T follicular helper cell (primary cell): ENCODE measurements at regions not wholly inside any gene's neighbourhood (a gene's known extent, or its start where the extent isn't known, plus 50 kb on each side); places are given as distances from the start of the nearest gene placed in this dataset.
"Not testable (repeated sequence)": the region's sequence is repeated elsewhere in the genome, so short reads cannot be mapped to it uniquely, and the experiment has no call there.

Source experiments
- DNase-seq: peaks from one replicate; pipeline ENCODE4 v3.0.0-alpha.2; 2020; ENCODE audit warnings: low read depth

DNA sequence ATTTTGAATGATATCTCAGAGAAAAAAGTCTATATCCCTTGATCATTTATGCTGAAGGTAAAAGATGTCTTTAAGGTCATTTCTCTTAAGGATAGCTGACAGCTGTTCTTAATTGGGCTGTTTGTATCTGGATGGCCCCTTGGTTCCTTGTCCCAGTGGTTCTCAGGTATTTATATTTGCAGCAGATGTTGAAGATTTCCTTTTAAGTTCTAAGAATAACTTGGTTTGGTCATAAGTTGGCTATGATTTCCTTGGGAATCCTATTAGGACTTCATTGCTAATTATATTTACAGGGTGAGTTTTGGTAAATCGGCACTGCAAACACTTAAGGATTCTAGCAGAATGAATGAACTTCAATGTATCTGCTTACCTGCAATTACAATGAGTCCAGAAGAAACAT, 460.4 kb upstream of the SGO1 start:
- DNase-seq = no peak

GRCh38 chr3:20645340-20645739, 459.3 kb upstream of the SGO1 start:
- DNase-seq = no peak

DNA sequence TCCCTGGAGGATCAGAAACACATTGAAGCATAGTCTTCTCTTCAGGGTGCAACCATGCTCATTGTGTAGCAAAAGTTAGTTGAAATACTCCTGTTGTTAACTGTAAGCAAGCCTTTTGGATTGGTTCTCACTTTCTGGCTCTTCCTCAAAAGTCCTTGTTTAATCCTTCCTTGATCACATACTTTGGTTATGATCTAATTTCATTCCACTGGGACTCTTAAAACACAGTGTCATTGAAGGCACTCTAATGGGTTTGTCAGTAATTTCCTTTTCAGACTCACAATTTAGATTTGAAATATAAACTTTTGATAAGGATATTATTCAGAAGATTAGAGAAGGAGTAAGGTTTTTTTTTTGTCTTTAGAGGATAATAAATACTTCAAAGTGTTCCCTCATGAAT, 451.7 kb upstream of the SGO1 start:
- no peak for DNase-seq

DNA sequence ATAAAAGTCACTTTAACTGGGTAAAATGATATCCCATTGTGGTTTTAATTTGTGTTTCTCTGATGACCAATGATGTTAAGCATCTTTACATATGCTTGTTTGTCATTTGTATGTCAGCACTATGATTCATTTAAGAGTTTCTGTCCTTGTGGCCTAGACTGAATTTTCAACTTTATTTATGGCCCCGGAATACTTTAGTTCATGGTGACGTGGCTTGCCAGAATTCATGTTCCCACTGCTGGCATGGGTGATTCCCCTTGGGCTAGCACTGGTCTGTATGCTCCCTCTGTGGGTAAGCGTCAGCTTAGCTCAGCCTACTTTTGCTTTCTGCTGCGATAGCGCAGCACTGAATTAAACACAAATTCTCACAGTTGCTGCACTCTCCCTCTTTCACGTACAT, 436.3 kb upstream of the SGO1 start:
- DNase-seq = no peak

- DNase-seq = not testable (repeated sequence)
Measured at GRCh38 chr3:20618621-20619020, 432.6 kb upstream of the SGO1 start.

- DNase-seq = not testable (repeated sequence)
Measured at GRCh38 chr3:20618181-20618580, 432.2 kb upstream of the SGO1 start.

DNA sequence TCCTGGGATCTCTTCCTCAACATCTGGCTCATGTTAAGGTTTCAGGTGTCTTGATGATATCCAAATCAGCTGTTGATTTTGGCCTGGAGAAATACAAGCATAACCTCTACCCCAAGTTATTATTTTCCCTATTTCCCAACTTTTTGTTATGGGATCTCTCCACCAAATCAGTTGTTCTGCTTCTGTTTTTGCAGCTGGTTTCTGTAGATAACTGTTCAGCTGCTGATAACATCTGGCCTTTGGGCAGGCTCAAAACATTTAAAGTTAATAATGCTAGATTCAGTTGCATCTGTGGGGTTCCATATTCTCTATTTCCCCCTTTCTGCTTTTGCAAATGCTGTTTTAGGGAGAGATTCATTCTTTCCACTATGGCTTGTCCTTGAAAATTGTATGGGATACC, 430.0 kb upstream of the SGO1 start:
- DNase-seq = not testable (repeated sequence)

DNA sequence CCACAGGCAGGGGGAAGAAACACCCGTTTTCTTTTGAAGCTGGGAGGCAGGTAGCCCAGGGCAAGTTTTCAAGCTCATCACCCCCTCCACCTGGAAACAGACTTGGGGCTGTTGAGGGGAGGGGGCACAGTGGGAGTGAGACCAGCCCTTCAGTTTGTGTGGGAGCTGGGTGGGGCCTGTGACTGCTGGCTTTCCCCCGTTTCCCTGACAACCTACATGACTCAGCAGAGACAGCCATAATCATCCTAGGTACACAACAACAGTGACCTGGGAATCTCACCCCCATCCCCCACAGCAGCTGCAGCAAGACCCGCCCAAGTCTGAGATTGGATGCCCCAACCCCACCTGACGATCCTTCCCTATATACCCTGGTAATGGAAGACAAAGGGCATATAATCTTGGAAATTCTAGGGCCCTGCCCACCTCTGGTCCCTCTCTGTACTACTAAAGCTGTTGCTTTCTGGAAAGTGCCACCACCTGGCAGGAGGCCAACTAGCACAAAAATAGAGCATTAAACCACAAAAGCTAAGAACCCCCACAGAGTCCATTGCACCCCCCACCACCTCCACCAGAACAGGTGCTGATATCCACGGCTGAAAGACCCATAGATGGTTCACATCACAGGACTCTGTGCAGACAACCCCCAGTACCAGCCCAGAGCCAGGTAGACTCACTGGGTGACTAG, 422.2 kb upstream of the SGO1 start:
- no peak for DNase-seq

GRCh38 chr3:20604659-20605058, 418.7 kb upstream of the SGO1 start:
- DNase-seq = no peak

- DNase-seq = no peak
Measured at GRCh38 chr3:20589275-20589674, 403.3 kb upstream of the SGO1 start.

- DNase-seq = no peak
Measured at GRCh38 chr3:20588781-20589180, 402.8 kb upstream of the SGO1 start.

DNA sequence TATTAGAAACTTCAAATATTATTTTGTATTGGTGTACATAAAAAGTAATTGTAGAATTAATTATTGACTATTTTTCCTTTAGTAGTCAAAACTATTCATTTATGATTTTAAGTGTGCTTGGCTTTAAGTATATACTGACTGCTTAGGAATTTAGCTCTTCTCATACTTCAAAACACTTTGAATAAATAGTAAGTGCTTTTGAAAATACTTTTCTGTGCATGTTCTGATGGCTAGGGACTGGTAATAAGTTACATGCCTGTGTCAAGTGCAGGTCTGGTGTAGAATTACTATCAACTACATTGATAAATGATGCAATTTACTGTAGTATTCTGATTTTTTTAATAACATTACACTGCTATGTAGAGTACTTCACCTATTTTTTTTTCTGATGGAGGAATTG, 397.6 kb upstream of the SGO1 start:
- DNase-seq = no peak

GRCh38 chr3:20576228-20576627, 390.2 kb upstream of the SGO1 start:
- DNase-seq = no peak

- DNase-seq = no peak
Measured at GRCh38 chr3:20575146-20575545, 389.1 kb upstream of the SGO1 start.

- DNase-seq = no peak
Measured at GRCh38 chr3:20574746-20575145, 388.7 kb upstream of the SGO1 start.

DNA sequence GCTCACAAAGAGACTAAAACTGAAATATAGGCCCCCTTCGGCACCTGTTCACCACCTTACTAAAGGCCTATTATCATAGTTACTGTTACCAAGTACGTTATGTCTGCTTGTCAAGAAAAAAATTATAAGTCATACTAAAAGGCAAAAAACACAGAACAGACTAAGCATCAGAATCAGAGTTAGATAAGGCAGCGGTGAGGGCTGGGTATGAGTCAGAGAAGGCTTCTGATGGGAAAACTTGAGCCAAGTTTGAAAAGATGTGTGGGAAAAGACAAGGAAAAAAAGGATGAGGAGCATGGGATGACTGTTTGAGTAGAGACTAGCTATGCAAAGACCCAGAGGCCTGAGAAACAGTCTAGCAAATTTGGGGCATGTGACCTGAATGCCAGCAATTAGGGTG, 387.2 kb upstream of the SGO1 start:
- DNase-seq = no peak

- DNase-seq = no peak
Measured at GRCh38 chr3:20572473-20572872, 386.5 kb upstream of the SGO1 start.

DNA sequence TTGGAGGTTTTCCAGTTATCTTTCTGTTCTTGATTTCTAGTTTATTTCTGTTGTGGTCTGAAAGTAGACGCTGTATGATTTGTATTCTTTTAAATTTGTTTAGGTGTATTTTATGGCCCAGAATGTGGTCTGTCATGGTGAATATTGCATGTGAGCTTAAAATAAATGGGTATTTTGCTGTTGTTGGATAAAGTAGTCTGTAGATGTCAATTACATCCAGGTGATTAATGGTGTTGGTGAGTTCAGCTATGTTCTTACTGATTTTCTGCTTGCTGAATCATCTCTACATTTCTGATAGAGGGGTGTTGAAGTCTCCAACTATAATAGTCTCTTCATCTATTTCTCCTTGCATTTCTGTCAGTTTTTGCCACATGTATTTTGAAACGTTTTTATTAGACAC, 383.3 kb upstream of the SGO1 start:
- no peak for DNase-seq

GRCh38 chr3:20564966-20565365, 379.0 kb upstream of the SGO1 start:
- no peak for DNase-seq

DNA sequence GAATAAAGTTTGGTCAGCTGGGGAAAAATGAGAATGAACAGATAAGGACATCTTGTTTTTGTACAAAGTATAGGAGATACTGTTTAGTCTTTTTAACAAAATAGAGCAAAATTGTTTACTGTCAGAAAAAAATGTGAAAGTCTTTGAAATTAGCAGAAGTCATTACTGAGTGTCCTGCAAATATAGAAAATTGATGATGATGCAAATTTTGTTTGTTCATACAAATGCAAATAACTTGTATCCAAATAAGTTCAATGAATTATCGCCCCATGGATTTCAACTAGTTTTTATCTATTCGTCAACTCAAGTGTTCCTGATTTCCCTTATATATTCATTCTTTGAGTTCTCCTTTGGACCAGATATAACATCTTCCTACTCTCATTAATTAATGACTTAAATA, 378.0 kb upstream of the SGO1 start:
- DNase-seq = no peak

DNA sequence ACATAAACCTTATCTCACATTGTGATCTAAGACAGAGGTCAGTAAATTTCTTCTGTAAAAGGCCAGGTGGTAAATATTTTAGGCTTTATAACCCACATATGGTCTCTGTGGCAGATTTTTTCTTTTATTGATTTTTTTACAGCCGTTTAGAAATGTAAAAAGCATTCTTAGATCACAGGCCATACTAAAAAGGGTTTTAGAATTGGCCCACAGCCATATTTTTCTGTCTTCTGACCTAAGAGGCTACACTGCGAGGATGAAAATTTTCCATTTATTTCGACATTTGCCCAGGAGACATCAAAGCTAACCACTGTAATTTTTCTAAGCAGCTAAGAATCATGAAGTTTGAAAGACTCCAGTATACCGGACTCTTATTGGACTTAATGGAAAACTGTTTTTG, 377.2 kb upstream of the SGO1 start:
- DNase-seq = no peak

GRCh38 chr3:20561166-20561565, 375.2 kb upstream of the SGO1 start:
- no peak for DNase-seq

- not testable (repeated sequence) for DNase-seq
Measured at GRCh38 chr3:20560446-20560845, 374.4 kb upstream of the SGO1 start.

- no peak for DNase-seq
Measured at GRCh38 chr3:20558161-20558560, 372.2 kb upstream of the SGO1 start.

- no peak for DNase-seq
Measured at GRCh38 chr3:20556661-20557060, 370.7 kb upstream of the SGO1 start.
